Ovary (tissue), 7 donors: ENCODE measurements at regions not wholly inside any gene's neighbourhood (a gene's known extent, or its start where the extent isn't known, plus 50 kb on each side); places are given as distances from the start of the nearest gene placed in this dataset.

Source experiments
- DNase-seq, 5 donors: peaks; one replicate each; pipeline ENCODE4 v3.0.0-alpha.2; 2019 to 2020
- H3K27ac ChIP-seq, 2 donors: fragments of 200-600 bp; one replicate each; pipeline versions ENCODE4 v1.5.1 to v1.8.0; 2019 to 2022
- H3K27me3 ChIP-seq: fragments of 200-600 bp; one replicate; pipeline ENCODE4 v1.8.0; 2022
- H3K36me3 ChIP-seq: fragments of 200-600 bp; sonication (generic); one replicate; pipeline ENCODE4 v1.5.1; 2019
- H3K4me1 ChIP-seq: one replicate; pipeline ENCODE4 v1.8.1; 2013; ENCODE audit warnings: mild to moderate bottlenecking, moderate library complexity; ENCODE audit not compliant: insufficient read depth
- H3K4me3 ChIP-seq: fragments of 200-600 bp; sonication (generic); one replicate; pipeline ENCODE4 v1.5.1; 2017
- H3K9me3 ChIP-seq, 2 donors: fragments of 200-600 bp in 1 of 2; sonication (generic) in 1 of 2; one replicate each; pipeline versions ENCODE4 v1.5.1 to v1.8.1; 2013 to 2019; ENCODE audit warnings: mild to moderate bottlenecking in 1 of 2, moderate library complexity in 1 of 2
- EP300 ChIP-seq: sonication (generic); formaldehyde crosslinking; IDR thresholded peaks from one replicate; pipeline ENCODE4 v1.6.1; 2017; ENCODE audit warnings: antibody characterized with exemption
- POLR2A ChIP-seq: fragments of 450-650 bp; IDR thresholded peaks from one replicate; pipeline ENCODE4 v1.6.1; 2017; ENCODE audit warnings: antibody characterized with exemption, mild to moderate bottlenecking, moderate library complexity
- WGBS, 3 donors: extraction: QIAGEN DNeasy Blood & Tissue Kit in 1 of 3; methylation state at CpG; one replicate each; pipeline versions ENCODE4 v1.1.5 to v1.1.7; 2013 to 2017; 5-methylcytosine and 5-hydroxymethylcytosine counted together
- intact Hi-C, 4 donors: fragments of 100-400 bp; cut with DNase I; formaldehyde crosslinking; loops; one replicate each; pipeline versions ENCODE4 v1.11.0 to v1.15.1; 2022 to 2023
- TF ChIP-seq, protein P1 (sequence below), 3 donors: fragments of 450-650 bp in 2 of 3; fragments of 200-600 bp in 1 of 3; IDR thresholded peaks; one replicate each; pipeline versions ENCODE4 v1.5.1 to v1.8.0; 2016 to 2022; ENCODE audit warnings: antibody characterized with exemption in 3 of 3, mild to moderate bottlenecking in 1 of 3
- donor health status: DM: no; HTN: no; CAD: no; lungs with moderate emphysema.
- donor health status: DM: no; HTN: no; CAD: no.
- donor health status: Bipolar disorder and iron deficiency.
- donor health status: DM: no; HTN: no; CAD: no.
- donor health status: DM: yes; HTN: yes; CAD: no.

DNA sequence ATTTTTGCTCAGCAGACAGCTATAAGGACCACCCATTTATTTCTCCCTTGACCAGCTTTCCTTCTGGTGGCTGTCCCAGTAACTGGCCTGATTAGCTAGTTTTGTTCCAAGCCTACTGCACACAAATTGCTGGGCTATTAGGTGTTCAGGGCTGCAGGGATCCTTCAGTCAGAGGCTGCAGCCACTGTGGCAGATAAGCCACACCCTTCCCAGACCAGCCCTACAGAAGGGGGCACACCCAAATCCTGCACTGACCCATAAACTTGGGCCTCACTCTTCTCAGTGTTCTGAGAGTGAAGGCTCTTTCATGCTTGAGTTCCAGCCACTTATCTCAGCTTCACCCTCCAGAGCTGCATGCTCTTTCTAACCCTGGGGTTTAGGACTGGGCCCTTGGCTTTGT, 200.0 kb downstream of the AASDHPPT start:
- intact Hi-C loops, result no loop called here
- no peaks in the 10 kb centered on the region for H3K9me3 ChIP-seq
- no peak for DNase-seq
- no peak overlapping the region for H3K27ac ChIP-seq
- no peak overlapping the region for H3K4me3 ChIP-seq
- H3K27me3 ChIP-seq, result no peaks in the 10 kb centered on the region
- no peak for TF ChIP-seq EP300
- no peaks in the 10 kb centered on the region for H3K36me3 ChIP-seq
- H3K4me1 ChIP-seq, result peaks cover 3% of the 10 kb centered on the region

DNA sequence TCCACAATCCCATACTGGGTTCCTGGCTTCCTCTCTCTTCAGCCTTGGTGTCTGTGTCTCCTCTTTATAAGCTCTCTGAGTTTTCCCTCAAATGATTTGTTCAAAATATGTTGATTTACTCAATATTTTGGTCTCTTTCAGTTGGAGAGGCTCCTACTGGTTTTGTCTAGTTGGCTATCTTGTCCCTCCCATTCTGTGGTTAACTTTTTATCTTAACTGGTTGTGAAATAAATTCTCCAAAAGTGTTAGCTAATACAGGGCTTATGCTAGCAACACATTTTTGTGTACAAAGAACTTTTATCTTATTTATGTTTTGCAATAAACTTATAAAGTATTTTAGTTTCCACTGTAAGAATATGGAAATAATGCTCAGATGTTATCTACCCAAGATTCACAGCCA, 200.9 kb downstream of the AASDHPPT start:
- H3K27ac ChIP-seq, result no peak overlapping the region
- no peak for DNase-seq
- no peaks in the 10 kb centered on the region for H3K27me3 ChIP-seq
- H3K4me3 ChIP-seq, result no peak overlapping the region
- no peaks in the 10 kb centered on the region for H3K9me3 ChIP-seq
- intact Hi-C loops, result no loop called here
- H3K36me3 ChIP-seq, result no peaks in the 10 kb centered on the region
- TF ChIP-seq EP300 (no peak), POLR2A (no peak)
- TF ChIP-seq, protein P1, sequence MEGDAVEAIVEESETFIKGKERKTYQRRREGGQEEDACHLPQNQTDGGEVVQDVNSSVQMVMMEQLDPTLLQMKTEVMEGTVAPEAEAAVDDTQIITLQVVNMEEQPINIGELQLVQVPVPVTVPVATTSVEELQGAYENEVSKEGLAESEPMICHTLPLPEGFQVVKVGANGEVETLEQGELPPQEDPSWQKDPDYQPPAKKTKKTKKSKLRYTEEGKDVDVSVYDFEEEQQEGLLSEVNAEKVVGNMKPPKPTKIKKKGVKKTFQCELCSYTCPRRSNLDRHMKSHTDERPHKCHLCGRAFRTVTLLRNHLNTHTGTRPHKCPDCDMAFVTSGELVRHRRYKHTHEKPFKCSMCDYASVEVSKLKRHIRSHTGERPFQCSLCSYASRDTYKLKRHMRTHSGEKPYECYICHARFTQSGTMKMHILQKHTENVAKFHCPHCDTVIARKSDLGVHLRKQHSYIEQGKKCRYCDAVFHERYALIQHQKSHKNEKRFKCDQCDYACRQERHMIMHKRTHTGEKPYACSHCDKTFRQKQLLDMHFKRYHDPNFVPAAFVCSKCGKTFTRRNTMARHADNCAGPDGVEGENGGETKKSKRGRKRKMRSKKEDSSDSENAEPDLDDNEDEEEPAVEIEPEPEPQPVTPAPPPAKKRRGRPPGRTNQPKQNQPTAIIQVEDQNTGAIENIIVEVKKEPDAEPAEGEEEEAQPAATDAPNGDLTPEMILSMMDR (IDR thresholded peaks at IDR 0.05), result no peak
- peaks cover 3% of the 10 kb centered on the region for H3K4me1 ChIP-seq

DNA sequence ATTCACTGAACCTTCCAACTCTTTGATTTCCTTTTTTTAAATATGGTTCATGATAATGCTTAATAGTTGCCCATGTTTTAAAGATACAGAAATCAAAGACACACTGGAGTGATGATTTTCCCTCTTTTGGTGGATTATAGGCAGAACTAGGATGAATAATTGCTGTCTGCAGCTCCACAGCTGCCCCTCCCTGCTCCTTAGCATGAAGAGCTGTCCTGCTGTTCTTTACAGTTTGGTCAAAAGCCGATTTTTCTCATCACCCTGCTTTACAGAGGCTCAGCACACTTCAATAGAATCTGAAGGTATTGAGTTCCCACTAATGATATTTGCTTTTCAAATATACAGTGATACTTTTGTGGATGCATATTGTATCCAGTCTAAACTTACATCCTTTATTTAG, 202.6 kb downstream of the AASDHPPT start:
- intact Hi-C loops, result no loop called here
- no peak for TF ChIP-seq POLR2A
- no peak overlapping the region for H3K27ac ChIP-seq
- H3K4me1 ChIP-seq, result peaks cover 3% of the 10 kb centered on the region
- no peak for DNase-seq
- no peaks in the 10 kb centered on the region for H3K27me3 ChIP-seq
- no peaks in the 10 kb centered on the region for H3K36me3 ChIP-seq
- H3K9me3 ChIP-seq, result no peaks in the 10 kb centered on the region
- 20 to 28% (median 24%) methylated on average over 1 of the region's 1 CpG for WGBS, 3 donors
- H3K4me3 ChIP-seq, result no peak overlapping the region

DNA sequence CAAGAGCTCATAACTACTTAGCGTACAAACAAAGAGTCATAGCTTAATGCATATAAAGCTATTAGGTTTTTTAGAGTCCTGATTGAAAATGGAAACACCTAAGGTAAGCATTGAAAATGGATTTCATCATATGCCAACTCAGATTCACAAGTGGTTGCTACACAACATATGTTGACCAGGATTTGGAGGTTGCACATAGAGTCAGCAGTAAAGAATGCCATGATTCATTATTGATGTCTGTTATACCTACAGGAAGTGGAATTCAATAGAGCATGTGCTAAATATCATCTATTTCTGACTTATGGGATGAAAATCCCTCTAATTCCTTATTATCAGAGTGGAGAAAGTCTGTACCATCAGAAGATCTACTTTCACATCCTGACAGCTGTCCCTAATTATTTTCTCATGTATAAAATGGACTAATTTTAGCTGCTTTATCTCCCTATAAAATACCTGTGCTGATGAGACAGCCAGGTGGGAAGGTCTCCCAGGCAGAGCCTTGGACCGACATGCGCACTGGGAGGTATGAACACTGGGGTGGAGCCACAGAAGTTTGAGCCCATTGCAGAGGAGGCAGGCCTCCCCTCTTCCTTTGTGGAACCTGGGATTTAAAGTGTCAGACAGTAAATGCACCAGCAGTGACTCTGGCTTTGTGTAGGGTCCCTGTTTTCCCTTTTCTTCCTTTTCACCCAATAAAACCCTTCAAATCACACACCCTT, 204.2 kb downstream of the AASDHPPT start:
- Histone ChIP-seq H3K27ac (no peak overlapping the region), H3K4me1 (peaks cover 3% of the 10 kb centered on the region), H3K27me3 (no peaks in the 10 kb centered on the region), H3K4me3 (no peak overlapping the region), H3K9me3 (no peaks in the 10 kb centered on the region), H3K36me3 (no peaks in the 10 kb centered on the region)
- 95 to 100% (median 100%) methylated on average over 3 of the region's 3 CpGs for WGBS, 3 donors
- intact Hi-C loops, result no loop called here
- TF ChIP-seq, protein P1 (IDR thresholded peaks at IDR 0.05), result no peak
- TF ChIP-seq EP300 (no peak), POLR2A (no peak)
- no peak for DNase-seq

DNA sequence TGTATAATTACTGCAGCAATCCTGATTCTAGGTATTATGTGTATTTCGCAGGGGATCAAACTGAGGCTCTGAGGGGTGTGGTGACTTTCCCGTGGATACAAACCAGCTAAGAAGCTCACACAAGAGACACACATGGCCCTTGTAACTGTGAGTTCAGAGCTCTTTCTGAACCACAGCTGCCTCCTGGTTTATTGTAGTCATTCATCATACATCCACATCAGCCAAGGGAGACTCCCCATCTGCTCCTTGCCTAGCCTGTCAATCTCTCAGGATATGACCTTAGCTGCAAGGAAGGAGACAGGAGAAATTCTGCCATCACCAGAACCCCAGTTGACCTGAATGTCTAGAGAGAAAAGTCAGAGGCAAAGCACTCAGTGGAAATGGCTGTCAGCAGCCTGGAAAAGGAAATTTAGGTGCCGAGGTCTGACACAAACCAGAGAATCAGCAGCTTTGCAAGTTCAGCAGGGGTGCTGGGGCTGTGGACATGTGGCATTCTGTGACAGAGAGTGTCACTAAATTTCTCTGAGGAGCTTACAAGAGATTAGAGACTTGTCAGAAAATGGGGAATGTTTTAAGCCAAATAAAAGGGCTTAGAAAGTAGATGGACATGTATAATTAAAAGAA, 209.5 kb downstream of the AASDHPPT start:
- Histone ChIP-seq H3K4me1 (no peaks in the 10 kb centered on the region), H3K36me3 (no peaks in the 10 kb centered on the region), H3K27me3 (no peaks in the 10 kb centered on the region), H3K27ac (no peak overlapping the region), H3K9me3 (no peaks in the 10 kb centered on the region), H3K4me3 (no peak overlapping the region)
- no peak for DNase-seq
- no peak for TF ChIP-seq EP300
- TF ChIP-seq, protein P1 (IDR thresholded peaks at IDR 0.05), result no peak
- no peak for TF ChIP-seq POLR2A
- 80 to 82% (median 80%) methylated on average over 3 of the region's 3 CpGs for WGBS, 3 donors
- intact Hi-C loops, result no loop called here
